ENCODE measurements at regions not wholly inside any gene's neighbourhood (a gene's known extent, or its start where the extent isn't known, plus 50 kb on each side); places are given as distances from the start of the nearest gene placed in this dataset.
"Not testable (repeated sequence)": the region's sequence is repeated elsewhere in the genome, so short reads cannot be mapped to it uniquely, and the experiment has no call there.

GRCh38 chr13:84607261-84608013 is 725.2 kb upstream of the SLITRK1 start:
- DNase-seq (ENCODE audit: extremely low read depth, low read depth) = peak; percentile 7
- TF ChIP-seq, protein P1, sequence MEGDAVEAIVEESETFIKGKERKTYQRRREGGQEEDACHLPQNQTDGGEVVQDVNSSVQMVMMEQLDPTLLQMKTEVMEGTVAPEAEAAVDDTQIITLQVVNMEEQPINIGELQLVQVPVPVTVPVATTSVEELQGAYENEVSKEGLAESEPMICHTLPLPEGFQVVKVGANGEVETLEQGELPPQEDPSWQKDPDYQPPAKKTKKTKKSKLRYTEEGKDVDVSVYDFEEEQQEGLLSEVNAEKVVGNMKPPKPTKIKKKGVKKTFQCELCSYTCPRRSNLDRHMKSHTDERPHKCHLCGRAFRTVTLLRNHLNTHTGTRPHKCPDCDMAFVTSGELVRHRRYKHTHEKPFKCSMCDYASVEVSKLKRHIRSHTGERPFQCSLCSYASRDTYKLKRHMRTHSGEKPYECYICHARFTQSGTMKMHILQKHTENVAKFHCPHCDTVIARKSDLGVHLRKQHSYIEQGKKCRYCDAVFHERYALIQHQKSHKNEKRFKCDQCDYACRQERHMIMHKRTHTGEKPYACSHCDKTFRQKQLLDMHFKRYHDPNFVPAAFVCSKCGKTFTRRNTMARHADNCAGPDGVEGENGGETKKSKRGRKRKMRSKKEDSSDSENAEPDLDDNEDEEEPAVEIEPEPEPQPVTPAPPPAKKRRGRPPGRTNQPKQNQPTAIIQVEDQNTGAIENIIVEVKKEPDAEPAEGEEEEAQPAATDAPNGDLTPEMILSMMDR (IDR thresholded peaks at IDR 0.05; ENCODE audit: low read depth, low read length) = no peak

GRCh38 chr13:84606616-84607015 is 724.3 kb upstream of the SLITRK1 start:
- no peak for DNase-seq (ENCODE audit: extremely low read depth, low read depth)

GRCh38 chr13:84605927-84606326 is 723.7 kb upstream of the SLITRK1 start:
- TF ChIP-seq, protein P1 (IDR thresholded peaks at IDR 0.05; ENCODE audit: low read depth, low read length) = no peak
- no peak for DNase-seq (ENCODE audit: extremely low read depth, low read depth)

More at GRCh38 chr13:84606616-84607015, 724.3 kb upstream of the SLITRK1 start:
- TF ChIP-seq, protein P1 (IDR thresholded peaks at IDR 0.05; ENCODE audit: low read depth, low read length) = no peak

GRCh38 chr13:84591444-84591843 is 709.2 kb upstream of the SLITRK1 start:
- DNase-seq (ENCODE audit: extremely low read depth, low read depth) = no peak
- TF ChIP-seq, protein P1 (IDR thresholded peaks at IDR 0.05; ENCODE audit: low read depth, low read length) = no peak

DNA sequence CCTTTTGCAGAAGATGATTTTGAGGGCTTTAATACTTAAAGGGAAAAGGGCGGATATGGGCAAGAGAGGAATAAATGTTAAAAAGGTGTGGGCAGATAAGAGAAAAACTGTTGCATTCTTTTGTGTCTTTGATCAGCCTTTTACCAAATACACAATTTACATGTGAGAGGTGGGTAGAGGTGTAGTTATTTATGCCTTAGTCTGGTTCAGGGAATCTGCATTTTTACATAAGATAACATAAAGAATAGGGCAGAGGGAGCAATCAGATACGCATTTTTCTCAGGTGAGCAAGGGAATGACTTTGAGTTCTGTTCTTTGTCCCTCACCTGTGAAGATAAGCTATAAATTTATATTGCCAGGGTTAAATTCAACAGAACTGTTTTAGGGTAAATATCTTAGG is 708.4 kb upstream of the SLITRK1 start:
- no peak for DNase-seq (ENCODE audit: extremely low read depth, low read depth)

DNA sequence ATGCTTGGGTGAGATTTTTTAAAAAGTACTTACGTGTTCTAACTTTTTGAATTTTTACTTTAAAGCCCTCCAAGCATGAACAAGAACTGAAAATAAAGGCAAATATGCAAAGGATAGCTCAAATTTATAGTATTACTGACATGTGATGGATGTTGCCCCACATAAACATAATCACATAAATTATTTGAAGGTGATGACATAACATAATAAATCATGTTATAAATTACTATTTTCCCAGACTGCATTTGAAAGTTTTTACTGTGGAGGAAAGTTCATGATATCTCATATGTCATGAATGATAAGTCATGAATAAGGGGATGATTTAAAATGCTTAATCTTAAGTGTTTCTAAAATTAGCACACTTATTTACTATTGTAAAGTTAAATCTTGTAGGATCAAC is 705.7 kb upstream of the SLITRK1 start:
- DNase-seq (ENCODE audit: extremely low read depth, low read depth) = no peak
- TF ChIP-seq, protein P1 (IDR thresholded peaks at IDR 0.05; ENCODE audit: low read depth, low read length) = no peak

More for the DNA sequence above, 708.4 kb upstream of the SLITRK1 start:
- TF ChIP-seq, protein P1 (IDR thresholded peaks at IDR 0.05; ENCODE audit: low read depth, low read length) = no peak

- DNase-seq (ENCODE audit: extremely low read depth, low read depth) = not testable (repeated sequence)
These were observed 697.6 kb upstream of the SLITRK1 start for GRCh38 chr13:84579901-84580300.

DNA sequence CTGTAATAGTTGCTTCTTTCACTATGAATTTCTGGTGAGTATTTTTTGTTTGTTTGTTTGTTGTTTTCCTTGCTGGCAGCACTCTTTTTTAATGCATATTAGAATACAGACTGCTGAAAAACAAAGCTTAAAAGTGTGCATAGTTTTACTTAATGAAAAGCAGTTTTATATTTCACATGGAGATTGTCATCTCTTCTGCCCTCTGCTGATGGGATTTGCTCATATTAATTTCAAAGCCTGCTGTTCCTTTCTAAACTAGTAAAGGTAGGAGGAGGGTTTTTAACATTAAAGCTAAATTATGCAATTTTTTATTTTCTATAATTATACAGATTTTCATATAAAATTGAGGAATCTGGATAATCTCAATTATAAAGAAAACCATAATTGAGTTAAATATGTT is 692.6 kb upstream of the SLITRK1 start:
- no peak for DNase-seq (ENCODE audit: extremely low read depth, low read depth)

More for the DNA sequence above, 692.6 kb upstream of the SLITRK1 start:
- TF ChIP-seq, protein P1 (IDR thresholded peaks at IDR 0.05; ENCODE audit: low read depth, low read length) = peak; percentile 31

All from AG09319 (cell line).